MG63 (cell line): ENCODE measurements at regions not wholly inside any gene's neighbourhood (a gene's known extent, or its start where the extent isn't known, plus 50 kb on each side); places are given as distances from the start of the nearest gene placed in this dataset.
"Not testable (repeated sequence)": the region's sequence is repeated elsewhere in the genome, so short reads cannot be mapped to it uniquely, and the experiment has no call there.

Experiments
- DNase-seq: peaks from one replicate; pipeline ENCODE4 v3.0.0-alpha.2; 2020
- H3K27me3 ChIP-seq: fragments of 250-450 bp; sonication (Bioruptor Pico); 2 replicates; pipeline ENCODE4 v1.5.1; 2020; ENCODE audit warnings: mild to moderate bottlenecking, moderate library complexity
- H3K36me3 ChIP-seq: fragments of 250-450 bp; sonication (Bioruptor Pico); 2 replicates; pipeline ENCODE4 v1.5.1; 2020; ENCODE audit warnings: mild to moderate bottlenecking, moderate library complexity
- H3K4me3 ChIP-seq: fragments of 250-450 bp; sonication (Bioruptor Pico); 2 replicates; pipeline ENCODE4 v1.5.1; 2020; ENCODE audit warnings: mild to moderate bottlenecking, moderate library complexity
- H3K9me3 ChIP-seq: fragments of 250-450 bp; sonication (Bioruptor Pico); 2 replicates; pipeline ENCODE4 v1.5.1; 2020; ENCODE audit warnings: mild to moderate bottlenecking, moderate library complexity

DNA sequence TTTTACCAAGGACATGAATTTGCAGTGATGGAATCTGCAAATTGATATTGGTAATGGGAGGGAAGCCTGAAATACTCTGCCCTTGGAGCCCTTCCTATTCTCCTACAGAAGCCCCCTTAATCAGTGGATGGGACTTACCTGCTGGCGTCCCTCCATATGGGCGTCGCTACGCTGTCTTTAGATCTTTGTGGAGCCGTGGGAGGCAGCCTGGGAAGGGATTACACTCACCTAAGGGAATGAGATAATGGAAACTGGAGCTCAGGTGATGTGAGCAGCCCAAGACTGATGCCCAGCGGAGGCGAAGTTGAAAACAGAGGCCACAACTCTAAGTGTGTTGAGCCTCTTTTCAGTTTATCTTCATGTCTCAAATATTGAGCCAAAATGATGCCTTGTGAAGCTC is 306.6 kb downstream of the MYCN start:
- Histone ChIP-seq H3K27me3 (0 out of 2 replicates have a peak, but pooled peaks cover 2% of the 10 kb centered on the region), H3K36me3 (no peaks in the 10 kb centered on the region), H3K9me3 (no peaks in the 10 kb centered on the region), H3K4me3 (no peak overlapping the region)
- DNase-seq: no peak

DNA sequence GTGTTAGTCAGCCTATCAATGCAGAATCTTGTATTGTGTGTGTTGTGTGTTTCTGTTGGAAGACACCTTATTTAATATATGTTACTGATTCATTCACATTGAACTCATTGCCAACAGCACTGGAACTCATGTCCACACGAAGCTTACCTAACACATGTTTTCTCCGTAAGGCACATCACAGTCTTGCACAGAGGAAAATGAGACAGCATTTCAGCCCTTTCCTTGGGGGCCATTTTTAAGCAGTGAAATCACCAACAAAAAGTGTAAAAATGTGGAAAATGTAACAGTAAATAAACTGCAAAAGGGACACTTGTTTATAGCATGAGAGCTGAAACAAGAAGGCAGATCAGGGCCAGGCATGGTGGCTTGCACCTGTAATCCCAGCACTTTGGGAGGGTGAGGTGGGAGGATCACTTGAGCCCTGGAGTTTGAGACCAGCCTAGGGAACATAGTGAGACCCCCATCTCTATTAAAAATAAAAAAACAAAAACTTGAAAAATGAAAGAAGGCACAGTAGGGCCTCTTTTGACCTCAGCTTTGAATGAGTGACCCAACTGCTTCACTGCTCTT is 306.0 kb downstream of the MYCN start:
- Histone ChIP-seq H3K27me3 (0 out of 2 replicates have a peak, but pooled peaks cover 2% of the 10 kb centered on the region), H3K9me3 (no peaks in the 10 kb centered on the region), H3K36me3 (no peaks in the 10 kb centered on the region), H3K4me3 (no peak overlapping the region)
- DNase-seq: no peak

DNA sequence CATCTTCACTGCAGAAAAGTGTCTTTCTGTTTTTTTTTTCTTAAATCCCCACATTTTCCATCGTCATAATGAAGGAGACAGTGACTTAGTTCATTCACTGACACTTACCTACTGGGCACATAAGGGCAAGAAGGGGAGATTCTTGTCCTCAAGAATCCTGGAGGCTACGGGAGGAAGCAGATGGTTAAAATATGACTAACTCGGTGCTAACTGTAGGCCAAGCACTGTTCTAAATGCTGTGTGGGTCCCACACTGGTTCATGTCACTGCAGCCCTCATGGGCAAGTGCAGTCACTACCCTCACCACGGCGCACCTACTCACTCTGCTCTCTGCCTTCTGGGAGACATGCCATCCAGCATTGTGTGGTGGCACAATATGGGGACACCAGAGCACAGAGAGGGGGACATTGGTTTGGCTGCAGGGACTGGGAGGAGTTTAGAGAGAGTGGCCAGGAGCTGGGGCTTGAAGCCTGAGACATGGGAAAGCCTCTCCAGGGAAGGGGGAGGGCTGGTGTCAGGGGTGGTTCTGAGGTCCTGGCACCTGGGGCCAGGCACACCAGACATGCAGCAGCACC is 305.2 kb downstream of the MYCN start:
- no peak for DNase-seq
- Histone ChIP-seq H3K27me3 (0 out of 2 replicates have a peak, but pooled peaks cover 2% of the 10 kb centered on the region), H3K4me3 (no peak overlapping the region), H3K9me3 (no peaks in the 10 kb centered on the region), H3K36me3 (no peaks in the 10 kb centered on the region)

DNA sequence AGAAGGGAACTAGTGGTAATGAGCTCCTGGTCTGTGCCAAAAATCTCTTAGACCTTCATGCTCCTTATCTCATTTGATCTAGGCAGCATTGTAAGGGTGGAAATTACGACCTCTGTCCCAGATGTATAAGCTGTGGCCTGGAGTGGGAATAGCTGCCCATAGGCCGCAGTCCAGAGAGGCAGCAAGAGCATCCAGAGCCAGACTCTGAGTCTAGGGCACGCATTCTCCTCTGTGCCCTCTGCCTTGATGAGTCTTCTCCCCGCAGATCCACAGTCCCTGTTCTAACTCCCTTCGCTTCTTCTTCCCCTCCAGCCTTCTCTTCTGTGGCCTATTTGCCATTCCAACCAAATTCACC is 304.6 kb downstream of the MYCN start:
- no peaks in the 10 kb centered on the region for H3K36me3 ChIP-seq
- DNase-seq: no peak
- no peak overlapping the region for H3K4me3 ChIP-seq
- no peaks in the 10 kb centered on the region for H3K9me3 ChIP-seq
- H3K27me3 ChIP-seq: 0 out of 2 replicates have a peak, but pooled peaks cover 2% of the 10 kb centered on the region

DNA sequence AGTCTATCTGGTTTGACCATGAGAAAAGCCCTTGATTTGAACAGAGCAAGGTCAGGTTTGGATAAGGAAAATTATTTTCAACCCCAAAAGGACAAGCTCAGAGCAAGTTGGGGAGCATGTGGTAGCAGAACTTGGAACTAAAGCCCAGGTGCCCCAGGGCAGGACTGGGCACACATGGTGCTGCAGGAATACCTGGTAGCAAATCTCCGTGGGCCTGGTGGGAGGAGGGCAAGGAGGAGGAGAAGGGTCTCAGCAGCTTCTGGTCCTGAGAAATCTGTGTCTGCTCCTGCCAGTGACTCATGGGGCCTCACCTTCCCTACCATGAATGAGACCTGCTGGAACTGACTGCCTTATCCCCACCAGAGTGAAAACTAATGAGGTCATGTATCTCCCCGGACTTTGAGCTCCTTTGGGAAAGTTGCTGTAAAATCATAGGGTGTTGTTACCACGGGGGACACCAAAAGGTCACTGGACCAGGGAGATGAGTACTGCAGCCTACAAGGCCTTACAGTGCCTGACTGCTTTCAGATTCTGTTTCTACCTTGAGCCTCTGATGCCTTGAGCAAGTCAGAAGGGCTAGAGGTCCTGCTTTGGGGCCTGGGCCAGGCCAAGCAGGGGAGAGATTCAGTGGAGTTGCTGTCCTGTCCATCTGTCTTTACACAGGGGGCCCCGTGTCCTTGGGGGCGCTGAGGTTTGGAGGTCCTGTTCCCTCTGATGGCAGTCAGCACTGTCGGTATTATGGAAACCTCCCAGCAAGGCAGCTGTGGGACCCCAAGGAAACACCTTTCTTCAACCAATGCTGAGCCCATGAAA is 304.0 kb downstream of the MYCN start:
- Histone ChIP-seq H3K9me3 (no peaks in the 10 kb centered on the region), H3K27me3 (0 out of 2 replicates have a peak, but pooled peaks cover 2% of the 10 kb centered on the region), H3K36me3 (no peaks in the 10 kb centered on the region), H3K4me3 (no peak overlapping the region)
- no peak for DNase-seq

GRCh38 chr2:16243411-16243996 is 303.2 kb downstream of the MYCN start:
- Histone ChIP-seq H3K27me3 (no peaks in the 10 kb centered on the region), H3K9me3 (no peaks in the 10 kb centered on the region), H3K4me3 (no peak overlapping the region), H3K36me3 (no peaks in the 10 kb centered on the region)
- DNase-seq: no peak

DNA sequence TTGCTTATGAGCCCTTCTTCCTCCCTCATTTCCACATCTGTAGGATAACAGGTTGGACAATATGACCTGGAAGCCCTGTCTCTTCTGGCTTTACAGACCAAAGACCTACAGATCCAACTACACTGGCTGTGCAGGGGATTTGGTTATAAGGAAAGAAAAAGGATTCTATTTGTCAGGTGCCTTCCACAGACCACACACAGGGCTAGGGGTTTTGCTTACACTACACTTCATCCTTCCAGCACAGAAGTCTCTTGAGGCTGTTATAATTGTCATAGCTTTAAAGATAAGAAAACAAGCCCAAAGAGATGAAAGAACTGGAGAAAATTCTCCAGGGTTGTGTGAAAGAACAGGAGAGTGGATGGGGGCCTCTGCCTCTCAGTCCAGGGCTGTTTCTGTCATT is 302.6 kb downstream of the MYCN start:
- Histone ChIP-seq H3K9me3 (no peaks in the 10 kb centered on the region), H3K27me3 (no peaks in the 10 kb centered on the region), H3K4me3 (no peak overlapping the region), H3K36me3 (no peaks in the 10 kb centered on the region)
- DNase-seq: no peak

- Histone ChIP-seq H3K9me3 (no peaks in the 10 kb centered on the region), H3K27me3 (no peaks in the 10 kb centered on the region)
Measured at GRCh38 chr2:16241166-16242160, 301.1 kb downstream of the MYCN start.

DNA sequence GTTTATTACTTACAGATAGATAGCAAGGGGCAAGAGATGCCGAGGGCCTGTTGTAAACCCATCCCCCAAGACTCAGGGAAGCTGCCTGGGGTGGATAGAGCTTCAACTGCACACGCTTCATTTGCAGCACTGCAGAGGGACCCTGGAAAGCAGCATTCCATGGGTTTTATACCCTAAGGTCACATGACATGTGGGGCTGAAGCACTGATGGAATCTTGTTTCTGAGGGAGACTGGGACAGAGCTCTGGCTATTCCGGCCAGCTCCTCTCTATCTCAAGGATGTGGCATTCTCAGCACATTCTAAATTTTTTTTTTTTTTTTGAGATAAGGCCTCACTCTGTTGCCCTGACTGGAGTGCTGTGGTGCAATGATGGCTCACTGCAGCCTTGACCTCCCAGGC is 300.1 kb downstream of the MYCN start:
- Histone ChIP-seq H3K27me3 (no peaks in the 10 kb centered on the region), H3K36me3 (no peaks in the 10 kb centered on the region), H3K4me3 (no peak overlapping the region), H3K9me3 (no peaks in the 10 kb centered on the region)
- DNase-seq: no peak

More at GRCh38 chr2:16241166-16242160, 301.1 kb downstream of the MYCN start:
- Histone ChIP-seq H3K4me3 (no peak overlapping the region), H3K36me3 (no peaks in the 10 kb centered on the region)
- no peak for DNase-seq

DNA sequence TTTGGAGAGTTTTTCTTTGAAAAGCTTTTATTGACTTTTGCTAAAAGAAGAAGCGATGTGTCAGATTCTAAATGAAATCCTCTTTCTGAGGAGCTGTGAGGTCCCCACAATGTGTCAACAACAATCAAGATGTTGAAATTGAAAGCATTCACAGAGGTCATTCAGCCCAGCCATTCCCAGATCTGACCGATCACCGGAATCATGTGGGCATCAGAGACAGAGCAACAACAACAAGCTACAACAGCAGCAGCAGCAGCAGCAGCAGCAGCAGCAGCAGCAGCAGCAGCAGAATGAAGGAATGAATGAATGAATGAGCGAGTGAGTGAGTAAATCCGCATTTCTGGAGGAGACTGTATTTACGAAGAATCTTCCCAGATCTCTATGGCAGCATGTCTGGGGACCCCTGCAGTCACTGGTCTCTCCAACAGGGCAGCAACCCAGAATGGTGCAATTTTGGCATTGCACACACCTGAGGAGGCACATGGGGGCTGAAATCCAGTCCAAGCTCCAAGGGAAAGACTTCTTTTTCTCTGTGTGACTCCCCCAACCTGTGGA is 299.0 kb downstream of the MYCN start:
- Histone ChIP-seq H3K4me3 (no peak overlapping the region), H3K27me3 (no peaks in the 10 kb centered on the region), H3K36me3 (no peaks in the 10 kb centered on the region), H3K9me3 (no peaks in the 10 kb centered on the region)
- DNase-seq: no peak

- H3K27me3 ChIP-seq: no peaks in the 10 kb centered on the region
- H3K4me3 ChIP-seq: no peak overlapping the region
- no peaks in the 10 kb centered on the region for H3K9me3 ChIP-seq
- H3K36me3 ChIP-seq: no peaks in the 10 kb centered on the region
- no peak for DNase-seq
Measured at GRCh38 chr2:16238786-16239185, 298.4 kb downstream of the MYCN start.

GRCh38 chr2:16238001-16238761 is 297.8 kb downstream of the MYCN start:
- DNase-seq: no peak
- no peak overlapping the region for H3K4me3 ChIP-seq
- H3K36me3 ChIP-seq: no peaks in the 10 kb centered on the region
- H3K9me3 ChIP-seq: no peaks in the 10 kb centered on the region
- H3K27me3 ChIP-seq: no peaks in the 10 kb centered on the region

DNA sequence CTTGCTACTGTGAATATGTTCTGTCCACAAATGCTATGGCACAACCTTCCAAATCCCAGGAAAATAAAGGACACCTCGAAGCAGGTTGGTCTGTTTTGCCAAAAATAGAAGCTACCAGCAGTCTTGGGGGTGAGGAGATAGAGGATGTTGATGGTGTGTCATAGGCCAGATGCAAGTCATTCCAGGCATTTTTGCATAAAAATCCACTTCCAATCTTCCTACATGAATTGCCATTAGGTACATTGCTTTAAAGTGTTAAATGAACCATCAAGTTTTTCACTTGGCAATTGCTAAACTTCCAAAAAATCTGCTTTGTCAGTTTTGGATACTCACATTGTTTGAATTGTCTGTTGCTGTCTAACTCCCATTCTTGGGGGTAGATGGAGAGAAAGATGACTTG is 295.4 kb downstream of the MYCN start:
- Histone ChIP-seq H3K27me3 (no peaks in the 10 kb centered on the region), H3K9me3 (no peaks in the 10 kb centered on the region), H3K36me3 (no peaks in the 10 kb centered on the region), H3K4me3 (no peak overlapping the region)
- no peak for DNase-seq

DNA sequence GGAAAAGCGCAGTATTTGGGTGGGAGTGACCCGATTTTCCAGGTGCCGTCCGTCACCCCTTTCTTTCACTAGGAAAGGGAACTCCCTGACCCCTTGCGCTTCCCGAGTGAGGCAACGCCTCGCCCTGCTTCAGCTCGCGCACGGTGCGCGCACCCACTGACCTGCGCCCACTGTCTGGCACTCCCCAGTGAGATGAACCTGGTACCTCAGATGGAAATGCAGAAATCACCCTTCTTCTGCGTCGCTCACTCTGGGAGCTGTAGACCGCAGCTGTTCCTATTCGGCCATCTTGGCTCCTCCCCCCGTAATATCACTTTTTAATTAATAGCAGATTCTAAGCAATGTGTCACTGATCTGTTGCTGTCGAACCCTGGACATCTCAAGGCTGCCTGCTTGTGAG is 294.9 kb downstream of the MYCN start:
- H3K27me3 ChIP-seq, H3K4me3 ChIP-seq, DNase-seq, H3K36me3 ChIP-seq, H3K9me3 ChIP-seq: not testable (repeated sequence)

GRCh38 chr2:16228951-16229350 is 288.6 kb downstream of the MYCN start:
- no peak overlapping the region for H3K4me3 ChIP-seq
- no peaks in the 10 kb centered on the region for H3K36me3 ChIP-seq
- no peaks in the 10 kb centered on the region for H3K9me3 ChIP-seq
- DNase-seq: no peak
- H3K27me3 ChIP-seq: 0 out of 2 replicates have a peak, but pooled peaks cover 3% of the 10 kb centered on the region
